ENCODE measurements at regions not wholly inside any gene's neighbourhood (a gene's known extent, or its start where the extent isn't known, plus 50 kb on each side); places are given as distances from the start of the nearest gene placed in this dataset.

GRCh38 chr7:118626739-118627138, 402.2 kb downstream of the ANKRD7 start:
- no peak for TF ChIP-seq CTCF (IDR thresholded peaks at IDR 0.05; ENCODE audit: low read depth, low read length, poor library complexity, severe bottlenecking)
- no peak for TF ChIP-seq EZH2phosphoT487 (IDR thresholded peaks at IDR 0.05; ENCODE audit: borderline replicate concordance, low read length)

Measured in DOHH2 (cell line).